C4-2B (cell line): ENCODE measurements at regions not wholly inside any gene's neighbourhood (a gene's known extent, or its start where the extent isn't known, plus 50 kb on each side); places are given as distances from the start of the nearest gene placed in this dataset.

Experiments
- CTCF ChIP-seq: fragments of 450-650 bp; conservative IDR thresholded peaks from 2 replicates; pipeline ENCODE4 v1.5.1; 2017; ENCODE audit warnings: mild to moderate bottlenecking
- ZFX ChIP-seq: fragments of 450-650 bp; IDR thresholded peaks from 2 replicates; pipeline ENCODE4 v1.6.1; 2017

DNA sequence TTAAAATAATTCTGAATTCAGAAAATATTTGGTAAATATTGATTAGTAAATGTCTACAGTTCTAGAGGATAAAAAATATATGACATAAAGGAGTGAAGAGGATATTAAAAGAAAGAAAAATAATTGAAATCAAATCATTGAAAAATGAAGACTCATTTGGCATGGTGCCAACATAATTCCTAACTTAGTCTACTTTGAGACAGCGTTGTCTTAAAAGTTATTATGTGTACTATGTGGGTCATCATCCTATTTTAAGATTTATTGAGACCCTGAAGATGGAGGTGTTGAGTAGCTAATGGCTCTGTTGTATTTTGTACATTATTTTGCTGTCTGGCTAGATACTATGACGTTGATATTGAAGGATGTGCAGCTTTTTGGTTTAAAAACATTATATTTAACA, 156.7 kb upstream of the PTGFR start:
- no peak for TF ChIP-seq CTCF
- no peak for TF ChIP-seq ZFX
